Left kidney (tissue), 1 donor: ENCODE measurements at regions not wholly inside any gene's neighbourhood (a gene's known extent, or its start where the extent isn't known, plus 50 kb on each side); places are given as distances from the start of the nearest gene placed in this dataset.

Experiments used
- DNase-seq: peaks from one replicate; pipeline ENCODE4 v3.0.0-alpha.2; 2013

DNA sequence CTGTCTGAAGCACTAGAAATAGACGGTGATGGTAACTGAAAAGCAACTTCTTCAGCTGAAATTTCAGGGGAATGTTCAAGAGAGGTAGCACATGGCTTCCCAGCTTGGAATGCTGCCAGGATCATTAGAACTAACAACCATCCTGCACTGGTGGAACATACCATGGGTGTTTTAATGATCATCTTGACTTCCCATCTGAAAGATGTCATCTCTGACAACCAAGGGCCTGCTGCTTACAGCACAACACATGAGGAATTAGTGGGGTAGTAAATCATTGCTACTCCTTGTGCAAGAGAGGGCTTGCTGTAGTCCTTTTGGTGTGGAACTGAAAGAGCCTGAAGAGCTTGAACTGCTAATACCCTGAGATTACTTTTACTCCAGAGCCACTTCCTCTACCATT, 853.7 kb downstream of the MCTP2 start:
- no peak for DNase-seq

DNA sequence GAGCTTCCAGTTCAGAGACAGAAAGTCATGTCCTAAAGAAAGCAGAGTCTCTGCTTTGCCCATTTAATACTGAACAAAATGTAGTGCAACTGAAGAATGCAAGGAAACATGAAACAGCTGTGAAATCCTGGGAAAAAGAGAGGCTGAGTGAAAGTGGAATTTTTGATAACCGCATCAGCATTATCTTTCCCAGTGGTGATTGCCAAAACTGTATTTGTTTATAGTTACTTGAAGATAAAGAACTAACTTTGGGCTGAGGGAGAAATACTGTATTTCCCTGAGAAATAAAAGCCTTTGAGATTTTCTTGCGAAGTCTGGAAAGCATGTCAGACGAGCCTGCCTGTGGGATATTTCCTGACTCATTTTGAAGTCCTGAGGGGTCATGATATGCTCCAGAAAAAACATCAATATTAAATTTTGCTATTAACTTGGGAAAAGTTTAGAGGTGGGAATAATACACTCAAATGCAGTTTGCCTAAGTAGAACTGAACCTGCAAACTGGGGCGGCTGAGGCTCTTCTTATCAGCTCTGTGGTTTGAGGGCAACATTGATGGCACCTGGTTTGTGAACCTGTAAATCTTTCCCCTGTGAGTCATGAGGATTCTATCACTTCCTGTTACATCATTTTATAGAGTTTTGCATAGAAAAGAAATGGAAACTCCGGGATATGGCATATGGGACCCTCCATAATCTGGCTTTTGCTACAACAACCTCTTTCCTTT, 855.3 kb downstream of the MCTP2 start:
- no peak for DNase-seq

DNA sequence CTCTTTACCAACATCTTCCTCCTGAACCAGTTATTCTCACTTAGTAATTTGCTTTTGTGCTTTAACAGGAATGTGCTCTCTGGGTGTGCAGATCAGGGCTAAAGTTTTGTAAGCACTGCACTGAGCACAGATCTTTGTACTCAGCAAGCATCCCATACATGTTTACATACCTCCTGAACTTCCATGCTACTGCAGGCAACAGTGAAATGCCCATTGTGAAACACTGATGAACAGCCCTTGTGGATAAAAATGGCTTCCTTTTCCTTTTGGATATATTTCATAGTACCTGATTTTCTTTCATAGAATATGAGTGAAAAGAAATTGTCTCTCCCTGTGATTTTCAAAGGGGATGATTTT, 855.9 kb downstream of the MCTP2 start:
- DNase-seq: no peak

DNA sequence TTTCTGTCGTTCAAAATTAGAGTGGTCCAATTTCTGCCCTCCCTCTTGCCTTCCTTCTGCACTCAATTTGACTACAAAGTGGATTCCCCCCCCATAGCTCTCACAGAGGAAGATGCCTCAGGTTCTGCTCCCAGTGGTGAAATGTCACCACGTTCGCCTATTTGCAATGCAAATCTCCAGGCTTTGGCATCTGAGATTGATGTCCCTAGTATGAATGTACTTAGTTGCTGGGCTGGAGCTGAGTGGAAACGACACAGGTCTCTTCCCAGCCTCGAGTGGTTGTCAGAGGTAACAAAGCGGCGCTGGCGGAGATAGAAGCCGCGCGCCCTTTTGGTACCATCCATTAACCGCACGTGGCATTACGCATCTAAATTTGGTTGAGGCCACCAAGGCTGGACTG, 860.1 kb downstream of the MCTP2 start:
- DNase-seq: no peak

DNA sequence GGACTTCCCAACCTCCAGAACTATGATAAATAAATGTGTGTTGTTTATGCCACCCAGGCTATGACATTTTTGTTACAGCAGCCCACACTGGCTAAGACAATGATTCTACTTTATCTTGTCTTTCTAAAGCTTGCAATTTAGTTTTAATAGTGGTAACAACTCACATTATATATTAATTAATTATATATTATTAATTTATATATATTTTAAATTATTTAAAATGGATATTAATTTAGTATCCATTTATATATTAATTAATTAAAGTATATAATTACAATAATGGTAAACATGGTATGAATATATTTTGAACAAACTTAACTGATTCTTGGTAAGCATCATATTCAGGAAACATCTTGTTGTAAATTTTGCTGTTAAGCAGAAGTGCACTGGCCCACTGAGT, 863.9 kb downstream of the MCTP2 start:
- no peak for DNase-seq

DNA sequence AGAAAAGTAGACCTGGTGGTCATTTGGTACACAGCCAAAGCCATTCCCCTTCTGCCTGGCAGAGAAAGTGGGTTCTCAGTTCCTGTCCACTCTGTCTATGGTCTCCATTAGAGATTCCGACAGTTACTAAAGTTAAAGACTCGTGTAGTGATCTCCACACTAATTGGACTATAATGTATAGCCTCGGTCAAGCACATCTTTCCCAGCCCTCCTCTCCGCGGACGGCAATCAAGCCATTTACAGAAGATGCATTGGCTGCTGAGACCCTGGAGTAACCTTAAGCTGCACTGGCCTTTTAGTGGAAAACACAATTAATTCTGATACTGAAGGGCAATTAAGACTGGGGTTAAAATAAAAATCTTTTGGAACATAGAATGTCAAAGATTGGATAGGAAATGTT, 865.3 kb downstream of the MCTP2 start:
- no peak for DNase-seq

DNA sequence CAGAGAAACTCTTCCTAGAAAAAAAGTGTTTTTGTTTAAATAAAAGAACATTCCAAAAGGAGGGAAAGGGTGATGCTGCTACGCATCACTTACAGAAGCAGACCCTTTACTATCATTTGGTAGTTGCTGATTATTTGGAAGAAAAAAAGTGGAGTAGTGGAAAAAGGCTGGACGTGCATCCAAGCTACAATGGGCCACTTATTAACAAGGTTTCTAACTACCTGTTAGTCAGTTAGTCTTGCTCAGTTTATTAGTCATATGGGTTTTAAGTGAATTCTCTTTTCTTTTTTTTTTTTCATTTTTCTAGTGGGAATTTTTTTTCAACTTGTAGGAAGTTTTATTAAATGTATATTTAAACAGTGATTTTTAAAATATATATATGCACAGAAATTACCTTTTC, 866.0 kb downstream of the MCTP2 start:
- no peak for DNase-seq

DNA sequence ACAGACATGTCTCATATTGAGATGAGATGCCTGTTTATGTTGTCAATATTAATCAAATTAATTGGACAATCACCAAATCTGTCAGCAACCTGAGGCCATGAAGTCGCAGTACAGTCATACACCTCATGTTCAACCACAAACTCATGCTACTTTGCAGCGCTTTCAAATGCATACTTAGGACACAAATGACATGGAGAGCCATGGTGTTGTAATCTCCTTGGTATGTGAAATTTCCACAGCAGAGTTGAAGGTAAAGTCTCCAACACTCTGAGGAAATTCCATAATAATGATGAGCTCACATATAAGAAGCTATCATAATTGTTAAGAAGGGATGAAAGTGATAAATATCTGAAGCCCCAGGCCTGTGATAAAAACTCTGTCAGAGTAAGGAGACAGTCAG, 873.9 kb downstream of the MCTP2 start:
- DNase-seq: no peak

DNA sequence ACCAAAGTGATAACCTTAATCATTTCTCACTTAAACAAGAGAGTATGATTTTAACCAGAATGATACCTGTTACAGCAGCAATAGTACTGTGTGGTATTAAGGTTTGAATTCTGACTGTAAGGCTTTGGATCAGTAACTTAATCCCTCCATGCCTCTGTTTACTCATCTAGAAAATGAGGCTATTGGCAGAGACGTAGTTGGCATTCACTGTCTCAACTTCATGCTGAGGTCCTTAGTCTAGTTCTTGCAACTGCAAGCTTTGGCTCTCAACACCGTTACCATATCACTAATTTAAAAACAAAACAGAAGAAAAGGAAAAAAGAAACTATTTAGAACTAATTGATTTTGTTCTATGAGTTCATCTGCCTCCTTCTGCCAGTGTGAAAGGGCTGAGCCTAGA, 875.4 kb downstream of the MCTP2 start:
- no peak for DNase-seq

DNA sequence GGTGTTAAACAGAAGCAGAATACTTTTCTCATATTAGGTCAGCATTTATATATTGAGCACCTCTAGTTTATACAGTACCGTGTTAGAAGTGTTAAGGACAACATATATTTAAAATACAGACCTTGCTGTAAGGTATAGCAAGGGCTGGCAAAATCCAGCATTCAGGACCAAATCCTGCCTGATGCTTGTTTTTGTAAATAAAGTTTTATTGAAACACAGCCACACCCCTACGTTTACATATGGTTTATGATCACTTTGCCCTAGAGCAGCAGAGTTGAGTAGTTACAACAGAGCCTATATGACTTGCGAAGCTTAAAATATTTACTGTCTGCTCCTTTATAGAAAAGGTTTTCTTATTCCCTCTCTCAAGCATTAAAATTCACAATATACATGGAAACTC, 877.3 kb downstream of the MCTP2 start:
- no peak for DNase-seq

DNA sequence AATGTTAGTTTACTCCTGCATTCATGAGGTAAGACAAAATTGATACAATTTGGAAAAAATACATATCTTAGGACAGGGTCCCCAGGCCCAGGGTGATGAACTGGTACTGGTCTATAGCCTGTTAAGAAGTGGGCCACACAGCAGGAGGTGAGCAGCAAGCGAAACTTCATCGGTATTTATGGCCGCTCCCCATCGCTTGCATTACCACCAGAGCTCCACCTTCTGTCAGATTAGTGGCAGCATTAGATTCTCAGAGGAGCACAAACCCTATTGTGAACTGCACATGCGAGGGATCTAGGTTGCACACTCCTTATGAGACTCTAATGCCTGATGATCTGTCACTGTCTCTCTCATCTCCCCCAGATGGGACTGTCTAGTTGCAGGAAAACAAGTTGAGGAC, 880.6 kb downstream of the MCTP2 start:
- no peak for DNase-seq

DNA sequence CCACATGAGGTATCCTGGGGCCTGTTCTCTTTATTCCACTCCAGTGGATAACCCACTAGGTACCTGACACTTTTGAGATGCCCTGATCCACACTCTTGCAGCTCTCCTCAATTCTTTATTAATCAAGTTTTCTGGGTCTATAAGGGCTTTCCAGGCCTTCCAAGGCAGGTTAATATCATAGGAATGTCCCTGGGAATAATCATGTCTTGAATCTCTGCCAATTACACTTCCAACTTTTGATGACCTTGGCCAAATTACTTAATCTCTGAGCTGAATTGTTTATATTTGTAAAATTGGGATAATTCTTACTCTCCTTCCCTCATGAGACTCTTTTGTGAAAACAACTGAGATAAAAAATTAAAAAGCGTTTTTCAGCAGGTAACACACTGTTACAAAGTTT, 881.7 kb downstream of the MCTP2 start:
- DNase-seq: no peak

DNA sequence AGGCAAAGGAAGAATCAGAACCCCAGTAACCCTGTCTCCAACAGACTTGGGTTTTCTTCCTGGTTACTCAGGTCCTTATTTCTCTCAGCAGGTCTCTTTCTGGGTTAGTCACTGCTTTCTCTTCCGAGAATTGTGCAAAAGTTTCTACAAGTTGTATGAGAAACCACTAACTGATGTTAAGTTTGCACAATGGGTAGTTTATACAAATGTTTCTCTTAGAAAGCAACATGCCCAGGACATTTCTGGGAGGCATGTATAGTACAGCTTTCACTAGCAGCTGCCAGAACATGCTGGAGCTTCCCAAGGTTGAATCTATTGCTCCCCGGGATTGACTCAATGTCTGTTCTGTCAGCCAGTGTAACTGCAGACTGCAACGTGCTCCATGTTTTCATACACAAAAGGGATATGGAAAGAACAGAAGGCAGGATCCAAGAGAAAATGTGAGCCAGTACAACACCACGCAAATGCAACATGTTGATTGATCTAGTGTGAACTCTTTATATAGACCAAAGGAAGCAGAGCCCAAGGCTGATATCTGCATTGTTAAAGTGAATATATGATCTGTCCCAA, 887.8 kb downstream of the MCTP2 start:
- no peak for DNase-seq

DNA sequence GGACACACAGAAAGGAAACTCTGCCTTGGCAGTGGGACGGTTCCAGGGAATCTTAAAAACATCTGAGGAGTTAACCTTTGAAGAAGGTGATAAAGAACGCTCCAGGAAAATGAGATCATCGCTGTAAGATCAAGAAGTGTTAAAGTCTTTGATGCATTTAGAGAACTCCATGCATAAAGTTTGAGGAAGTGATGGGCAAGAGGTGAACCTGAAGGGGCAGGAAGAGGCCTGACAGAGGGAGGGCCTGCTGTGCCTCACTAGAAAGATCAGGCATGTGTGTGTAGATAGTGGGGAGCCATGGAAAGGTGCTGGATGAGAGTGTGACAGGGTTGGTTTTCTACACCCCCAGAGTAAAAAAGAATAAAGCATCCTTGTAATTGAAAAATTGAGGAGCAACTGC, 889.2 kb downstream of the MCTP2 start:
- no peak for DNase-seq

DNA sequence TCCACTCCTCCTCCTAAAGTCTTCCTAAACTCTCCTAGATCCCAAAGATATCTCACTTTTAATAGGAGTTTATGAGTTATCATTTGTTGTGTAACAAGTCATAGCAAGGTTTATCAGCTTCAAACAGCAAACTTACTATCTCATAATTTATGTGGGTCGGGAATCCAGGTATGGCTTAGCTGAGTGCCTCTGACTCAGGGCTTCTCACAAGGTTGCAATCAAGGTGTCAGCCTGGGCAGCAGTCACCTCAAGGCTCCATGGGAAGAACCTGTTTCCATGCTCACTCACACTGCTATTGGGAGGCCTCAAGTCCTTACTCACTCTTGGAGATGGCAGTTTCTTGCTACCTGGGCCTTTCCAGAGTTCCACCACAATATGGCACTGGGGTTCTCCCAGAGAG, 889.8 kb downstream of the MCTP2 start:
- no peak for DNase-seq

DNA sequence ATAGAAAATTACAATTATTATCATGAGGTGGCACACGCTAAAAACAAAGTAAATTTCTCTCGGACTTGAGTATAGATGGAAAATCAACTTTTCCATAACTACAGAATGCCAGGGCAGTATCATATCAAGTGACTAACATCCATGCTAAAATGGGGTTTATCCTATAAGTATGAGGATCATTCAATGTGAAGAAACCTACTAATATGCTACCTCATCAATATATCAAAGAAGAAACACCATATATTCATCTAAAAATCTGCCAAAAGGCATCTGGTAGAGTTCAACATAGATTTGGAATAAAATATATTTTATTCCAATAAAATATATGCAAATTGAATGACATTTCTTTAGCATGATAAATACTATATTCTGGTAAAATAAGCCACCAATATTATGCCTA, 894.4 kb downstream of the MCTP2 start:
- no peak for DNase-seq

DNA sequence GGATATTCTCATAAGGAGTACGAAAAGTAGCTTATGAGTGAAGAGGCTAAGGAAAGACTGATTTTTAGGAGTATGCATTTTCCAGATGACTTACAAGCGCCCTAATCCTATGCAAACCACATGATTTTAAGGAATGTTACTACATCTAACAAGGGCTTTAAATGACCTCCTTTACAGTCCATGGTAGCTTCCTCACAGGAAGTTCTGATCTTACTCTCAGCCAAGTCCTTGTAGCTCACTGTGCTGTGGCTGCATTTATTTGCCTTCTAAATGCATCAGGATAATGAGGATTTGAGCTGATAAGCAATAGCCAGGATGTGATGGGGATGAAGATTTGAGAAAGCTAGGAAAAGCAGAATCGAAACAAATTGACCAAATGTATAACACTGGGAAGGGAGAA, 896.0 kb downstream of the MCTP2 start:
- no peak for DNase-seq

DNA sequence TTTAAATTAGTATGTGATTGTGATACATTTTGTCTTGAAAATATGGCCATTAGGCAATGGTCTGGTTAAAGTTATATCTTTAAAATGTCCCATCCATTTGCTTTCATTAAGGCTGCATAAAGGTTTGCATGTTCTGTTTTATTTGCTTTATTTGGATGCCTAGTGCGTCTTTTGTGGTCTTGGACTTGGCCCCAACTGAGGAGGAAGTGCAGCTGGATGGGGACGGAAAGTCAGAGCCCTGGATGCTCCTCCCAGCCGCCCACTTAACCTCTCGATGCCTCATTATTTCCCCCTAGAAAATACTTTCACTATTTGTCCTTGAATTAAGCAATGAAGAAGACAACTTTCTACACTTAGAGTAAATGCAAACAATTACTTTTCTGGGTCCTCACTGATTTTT, 898.2 kb downstream of the MCTP2 start:
- DNase-seq: peak; percentile 43

DNA sequence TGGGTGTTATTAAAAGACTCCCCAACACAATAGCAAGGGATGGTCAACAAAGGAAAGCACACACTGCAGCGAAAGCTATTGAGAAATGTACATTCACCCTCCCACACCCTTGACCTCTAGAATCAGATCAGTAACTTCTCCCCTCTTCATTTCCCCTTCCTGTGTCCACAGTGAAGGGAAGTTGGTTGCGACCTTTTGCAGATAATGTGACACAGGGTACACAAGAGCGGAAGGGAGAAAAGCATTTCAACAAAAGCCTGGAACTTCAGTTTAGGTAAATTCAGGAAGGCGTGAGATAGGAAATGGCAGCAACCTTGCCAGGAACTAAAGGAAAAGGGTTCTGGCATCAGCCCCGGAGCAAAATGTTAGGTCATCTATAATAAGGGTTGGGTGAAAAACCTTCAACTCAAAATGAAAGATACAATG, 899.8 kb downstream of the MCTP2 start:
- DNase-seq: no peak

DNA sequence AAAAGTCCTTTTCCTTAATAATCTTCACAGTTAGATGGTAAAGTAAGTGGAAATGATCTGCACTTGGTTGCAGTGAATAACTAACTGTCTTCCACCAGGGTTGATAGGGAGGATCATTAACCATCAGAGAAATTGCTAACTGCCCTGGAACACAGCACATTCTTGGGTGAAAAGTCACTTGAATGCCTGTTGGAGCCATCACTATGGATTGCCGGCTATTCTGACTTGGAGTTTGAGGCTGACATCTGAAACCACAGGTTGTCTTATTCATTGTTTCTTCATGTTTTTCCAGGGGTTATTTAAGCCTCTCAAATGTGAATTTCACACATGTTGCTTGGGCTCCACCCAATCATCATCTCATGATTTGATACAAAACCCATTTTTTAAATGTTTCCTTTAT, 901.4 kb downstream of the MCTP2 start:
- DNase-seq: no peak

DNA sequence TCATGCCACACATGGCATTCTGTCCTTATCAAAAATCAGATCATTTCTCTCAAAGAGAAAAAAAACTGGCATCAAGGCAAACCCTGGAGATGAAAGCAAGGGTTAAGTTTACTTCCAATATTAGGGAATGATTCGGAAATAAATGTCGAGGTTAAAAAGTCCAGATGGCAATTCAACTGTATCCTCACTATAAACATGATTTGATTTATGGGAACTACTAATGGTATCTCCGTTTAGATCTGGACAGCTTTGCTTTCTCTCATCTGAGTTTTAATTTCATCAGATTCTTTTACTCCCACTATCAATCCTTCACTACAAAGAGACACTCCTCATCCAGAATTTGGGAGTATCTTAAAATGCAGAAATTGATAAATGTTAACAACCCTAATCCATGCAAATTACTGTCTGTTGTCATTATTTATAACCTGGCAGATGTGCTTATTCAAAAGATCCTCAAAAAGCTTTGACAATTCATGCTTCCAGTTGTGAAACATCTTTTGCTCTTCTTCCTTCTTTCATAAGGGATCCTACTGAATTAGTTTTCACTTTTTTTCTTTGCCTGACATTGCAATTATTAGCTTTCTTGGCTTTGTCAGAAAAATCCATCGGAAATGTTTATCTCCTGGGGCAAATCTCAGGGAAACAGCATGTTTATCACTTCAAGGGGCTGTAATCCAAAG, 903.2 kb downstream of the MCTP2 start:
- peak; percentile 55 for DNase-seq

DNA sequence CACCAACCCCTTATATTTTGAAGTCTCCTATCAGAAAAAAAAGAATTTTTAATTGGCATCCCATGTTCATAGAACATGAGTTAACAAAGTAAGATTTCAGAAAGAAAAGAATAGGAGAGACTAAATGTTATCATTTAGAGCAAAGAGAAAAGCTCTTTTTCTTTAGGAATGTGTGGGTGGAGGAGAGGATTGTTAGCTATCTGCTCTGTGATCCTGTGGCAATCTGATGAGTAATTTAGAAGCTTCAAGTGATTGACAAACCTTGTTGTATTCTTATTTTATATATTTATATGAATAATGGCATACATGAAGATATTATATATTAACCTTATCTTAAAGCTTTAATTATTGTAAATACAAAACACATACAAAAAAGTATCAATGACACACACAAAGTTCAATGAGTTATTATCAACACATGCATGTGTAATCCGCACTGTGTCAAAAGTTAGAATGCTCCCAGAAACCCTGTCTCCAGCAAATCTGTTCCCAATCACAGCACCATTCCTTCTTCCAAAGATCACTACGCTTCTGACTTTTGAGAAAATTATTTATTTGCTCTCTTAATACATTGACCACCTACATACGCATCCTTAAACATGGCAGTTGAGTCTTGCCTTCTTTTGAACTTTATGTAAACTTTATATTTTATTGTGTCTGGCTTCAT, 907.4 kb downstream of the MCTP2 start:
- no peak for DNase-seq

DNA sequence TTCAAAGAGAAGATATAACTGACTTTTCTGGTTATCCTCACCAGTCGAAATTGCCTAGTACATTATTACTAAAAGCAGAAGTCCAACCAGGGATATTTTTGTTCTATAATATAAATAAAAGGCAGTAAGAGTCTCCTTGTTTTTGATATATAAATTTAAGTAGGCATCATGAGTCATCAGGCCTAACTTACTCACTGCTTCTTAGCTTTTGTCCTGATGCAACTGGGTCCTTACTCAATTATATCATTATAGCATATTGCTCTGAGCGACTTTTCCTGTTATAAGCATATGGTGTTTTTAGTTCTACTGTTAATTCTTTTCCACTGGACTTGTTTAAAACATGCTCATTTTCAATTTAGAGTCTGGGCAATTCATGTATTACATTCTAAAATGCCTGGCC, 910.1 kb downstream of the MCTP2 start:
- no peak for DNase-seq
